IMR-90 (cell line): ENCODE measurements at regions not wholly inside any gene's neighbourhood (a gene's known extent, or its start where the extent isn't known, plus 50 kb on each side); places are given as distances from the start of the nearest gene placed in this dataset.

Source experiments
- ATAC-seq: fragments of 200-7000 bp; cut with Tn5 transposase; 2 replicates; pipeline ENCODE4 v1.9.1; 2020; ENCODE audit warnings: low read depth, mild to moderate bottlenecking, moderate library complexity
- BruUV-seq: library from RNA; stranded (reverse); fragments of 400-500 nt; replicated peaks from 2 replicates; lab custom pipeline; 2021; lab: Mats Ljungman, UMichigan
- CTCF ChIA-PET: fragments of 300-600 bp; formaldehyde crosslinking; extraction: SDS; loops from one replicate; lab custom pipeline; 2021; ENCODE audit warnings: antibody characterized with exemption; lab: Yijun Ruan, JAX
- POLR2A ChIA-PET: fragments of 300-600 bp; sonication (Branson Sonifier 250); formaldehyde crosslinking; loops from one replicate; lab custom pipeline; 2022; ENCODE audit warnings: antibody characterized with exemption; ENCODE audit not compliant: unreplicated experiment; lab: Charles Lee
- DNase-seq: peaks from one replicate; pipeline ENCODE4 v3.0.0; 2013
- H2AFZ ChIP-seq: replicated peaks from 2 replicates; pipeline ENCODE3; 2013; ENCODE audit warnings: low read length, mild to moderate bottlenecking; ENCODE audit not compliant: poor library complexity
- H2AK5ac ChIP-seq: 2 replicates; pipeline ENCODE4 v1.6.1; 2013; ENCODE audit warnings: low read depth, low read length, inconsistent platforms
- H2AK9ac ChIP-seq: replicated peaks from 2 replicates; pipeline ENCODE3; 2013; ENCODE audit warnings: mild to moderate bottlenecking, low read depth, low read length, moderate library complexity; ENCODE audit not compliant: poor library complexity
- H2BK120ac ChIP-seq: 2 replicates; pipeline ENCODE4 v1.6.1; 2013; ENCODE audit warnings: low read depth, low read length, inconsistent platforms
- H2BK15ac ChIP-seq: 3 replicates; pipeline ENCODE4 v1.6.1; 2013; ENCODE audit warnings: low read depth, low read length, inconsistent platforms
- H2BK20ac ChIP-seq: 2 replicates; pipeline ENCODE4 v1.6.1; 2013; ENCODE audit warnings: low read depth, mild to moderate bottlenecking, inconsistent platforms, low read length, moderate library complexity
- H2BK5ac ChIP-seq: 2 replicates; pipeline ENCODE4 v1.6.1; 2013; ENCODE audit warnings: mild to moderate bottlenecking, low read depth, low read length, inconsistent platforms; ENCODE audit not compliant: poor library complexity, severe bottlenecking
- H3K14ac ChIP-seq: replicated peaks from 2 replicates; pipeline ENCODE4 v1.6.1; 2013; ENCODE audit warnings: low read depth, low read length, inconsistent platforms
- H3K18ac ChIP-seq: 2 replicates; pipeline ENCODE4 v1.6.1; 2013; ENCODE audit warnings: low read depth, low read length, control low read depth
- H3K23ac ChIP-seq: 2 replicates; pipeline ENCODE4 v1.6.1; 2013; ENCODE audit warnings: low read depth, low read length, inconsistent platforms
- H3K27ac ChIP-seq: 2 replicates; pipeline ENCODE4 v1.5.1; 2013; ENCODE audit warnings: mild to moderate bottlenecking, control low read depth, low read length; ENCODE audit not compliant: insufficient read depth
- H3K27me3 ChIP-seq: 2 replicates; pipeline ENCODE4 v1.6.1; 2013; ENCODE audit warnings: low read length; ENCODE audit not compliant: control insufficient read depth, insufficient read depth
- H3K36me3 ChIP-seq: 2 replicates; pipeline ENCODE4 v1.6.1; 2013; ENCODE audit warnings: low read length, mixed read lengths; ENCODE audit not compliant: control insufficient read depth, insufficient read depth
- H3K4ac ChIP-seq: 2 replicates; pipeline ENCODE4 v1.6.1; 2013; ENCODE audit warnings: low read depth, low read length, inconsistent platforms
- H3K4me1 ChIP-seq: 2 replicates; pipeline ENCODE4 v1.6.1; 2013; ENCODE audit warnings: low read length, mixed read lengths; ENCODE audit not compliant: control insufficient read depth, insufficient read depth
- H3K4me2 ChIP-seq: 2 replicates; pipeline ENCODE4 v1.6.1; 2013; ENCODE audit warnings: low read depth, mild to moderate bottlenecking, control low read depth, low read length, moderate library complexity
- H3K4me3 ChIP-seq: 2 replicates; pipeline ENCODE4 v1.5.1; 2013; ENCODE audit warnings: low read depth, mild to moderate bottlenecking, control low read depth, low read length, moderate library complexity; ENCODE audit not compliant: insufficient read depth
- H3K56ac ChIP-seq: 2 replicates; pipeline ENCODE4 v1.6.1; 2013; ENCODE audit warnings: low read length, inconsistent platforms; ENCODE audit not compliant: insufficient read depth; ENCODE audit errors: extremely low read depth
- H3K79me1 ChIP-seq, 2 experiments: 2 replicates each; pipeline ENCODE4 v1.6.1; 2013; ENCODE audit warnings: low read length in 2 of 2, inconsistent platforms in 1 of 2, low read depth in 1 of 2
- H3K9ac ChIP-seq: 2 replicates; pipeline ENCODE4 v1.6.1; 2013; ENCODE audit warnings: low read depth, low read length, control low read depth
- H3K9me1 ChIP-seq: 2 replicates; pipeline ENCODE4 v1.6.1; 2013; ENCODE audit warnings: low read length, inconsistent platforms; ENCODE audit not compliant: insufficient read depth
- H3K9me3 ChIP-seq: 2 replicates; pipeline ENCODE4 v1.6.1; 2013; ENCODE audit warnings: low read length; ENCODE audit not compliant: control insufficient read depth, insufficient read depth
- H4K20me1 ChIP-seq: 2 replicates; pipeline ENCODE4 v1.6.1; 2013; ENCODE audit warnings: low read length, inconsistent platforms; ENCODE audit not compliant: insufficient read depth
- H4K5ac ChIP-seq: 2 replicates; pipeline ENCODE4 v1.6.1; 2013; ENCODE audit warnings: mild to moderate bottlenecking, low read depth, low read length, control low read depth
- H4K8ac ChIP-seq, 2 experiments: 2 replicates each; pipeline ENCODE4 v1.6.1; 2013; ENCODE audit warnings: low read depth in 2 of 2, low read length in 2 of 2, control low read depth in 1 of 2, inconsistent platforms in 1 of 2
- H4K91ac ChIP-seq: 2 replicates; pipeline ENCODE4 v1.6.1; 2013; ENCODE audit warnings: low read depth, low read length, inconsistent platforms; ENCODE audit not compliant: insufficient read depth
- MAFK ChIP-seq: IDR thresholded peaks from 2 replicates; pipeline ENCODE4 v1.6.1; 2012; ENCODE audit warnings: low read depth, low read length, improper control_type of control experiment
- WGBS, 2 experiments: methylation state at CpG; one replicate each; pipeline versions ENCODE4 v1.1.5 to v1.1.7; 2013; ENCODE audit warnings: missing lambda C conversion rate in 2 of 2; ENCODE audit not compliant: insufficient read length in 1 of 2; ENCODE audit errors: extremely low coverage in 2 of 2; 5-methylcytosine and 5-hydroxymethylcytosine counted together
- dilution Hi-C: fragments of 300-500 bp; cut with HindIII; formaldehyde crosslinking; loops from one replicate; pipeline ENCODE4 v1.14.3; 2018; ENCODE audit warnings: low sequenced_read_pairs; ENCODE audit not compliant: unreplicated experiment
- in situ Hi-C: fragments of 300-500 bp; cut with MboI; formaldehyde crosslinking; loops from 3 replicates; pipeline ENCODE4 v1.14.3; 2019; ENCODE audit warnings: low sequenced_read_pairs, inconsistent platforms, mixed read lengths
- intact Hi-C: fragments of 100-400 bp; cut with micrococcal nuclease; formaldehyde crosslinking; loops from 2 replicates; pipeline ENCODE4 v1.10.0; 2022

DNA sequence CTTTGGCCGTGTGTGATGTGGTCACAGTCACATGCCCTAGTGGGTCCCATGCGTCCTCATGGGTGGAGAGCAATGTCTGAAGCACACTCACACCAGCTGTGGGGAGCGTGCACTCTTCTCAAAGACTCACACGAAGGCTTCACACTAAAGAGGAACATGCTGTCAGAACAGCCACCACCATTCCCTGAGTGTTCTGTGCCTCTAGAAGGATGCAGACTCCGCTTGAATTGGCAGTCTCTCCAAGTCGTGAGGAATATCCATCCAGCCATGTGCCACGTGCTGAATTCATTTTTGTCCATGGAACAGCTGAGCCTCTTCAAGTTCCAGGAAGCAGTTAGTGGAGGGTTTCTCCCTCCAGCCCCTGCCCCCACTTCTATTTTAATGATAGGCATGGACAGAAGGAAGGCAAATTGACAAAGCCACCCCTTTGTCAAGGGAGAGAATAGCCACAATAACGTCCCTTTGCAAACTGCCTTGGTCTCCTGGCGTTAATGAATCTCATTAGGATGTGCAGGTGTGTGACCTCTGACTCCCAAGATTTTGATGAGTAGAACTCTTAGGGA lies 464.3 kb upstream of the ID2 start:
- H4K8ac ChIP-seq, result no peak overlapping the region
- H3K4me3 ChIP-seq, result no peak overlapping the region
- H2AK5ac ChIP-seq, result no peak overlapping the region
- no peak overlapping the region for H4K91ac ChIP-seq
- H2BK20ac ChIP-seq, result no peak overlapping the region
- CTCF ChIA-PET, result no interaction called here
- in situ Hi-C loops, result no loop called here
- BruUV-seq, result no TSS peak
- no peak overlapping the region for H3K23ac ChIP-seq
- H3K9ac ChIP-seq, result no peak overlapping the region
- no peaks in the 10 kb centered on the region for H4K20me1 ChIP-seq
- intact Hi-C loops, result no loop called here
- no peak overlapping the region for H3K27ac ChIP-seq
- no peaks in the 10 kb centered on the region for H3K27me3 ChIP-seq
- no peak overlapping the region for H4K5ac ChIP-seq
- POLR2A ChIA-PET, result no interaction called here
- dilution Hi-C loops, result no loop called here
- H3K14ac ChIP-seq, result no peak overlapping the region
- H3K4me1 ChIP-seq, result no peaks in the 10 kb centered on the region
- H3K56ac ChIP-seq, result no peak overlapping the region
- no peak for ATAC-seq
- H3K9me1 ChIP-seq, result peaks cover 5% of the 10 kb centered on the region; the same call in 1 of the 2 replicates
- H3K9me3 ChIP-seq, result no peaks in the 10 kb centered on the region
- peak overlapping the region; percentile 70 for H2AFZ ChIP-seq
- H2AK9ac ChIP-seq, result no peak overlapping the region
- no peak overlapping the region for H3K4me2 ChIP-seq
- no peak overlapping the region for H2BK15ac ChIP-seq
- H3K79me1 ChIP-seq, result no peaks in the 10 kb centered on the region
- no peak overlapping the region for H3K18ac ChIP-seq
- no peaks in the 10 kb centered on the region for H3K36me3 ChIP-seq
- no peak for DNase-seq
- 80% methylated on average over 1 of the region's 9 CpGs; no CpG with 5 or more reads in 1 of the 2 experiments for WGBS, 2 experiments
- TF ChIP-seq MAFK, result no peak
- no peak overlapping the region for H3K4ac ChIP-seq
- H2BK120ac ChIP-seq, result no peak overlapping the region
- no peak overlapping the region for H2BK5ac ChIP-seq
